GM23338 (cell line): ENCODE measurements at regions not wholly inside any gene's neighbourhood (a gene's known extent, or its start where the extent isn't known, plus 50 kb on each side); places are given as distances from the start of the nearest gene placed in this dataset.

Experiments used
- ATAC-seq: fragments of 200-7000 bp; cut with Tn5 transposase; 3 replicates; pipeline ENCODE4 v1.9.1; 2020
- DNase-seq: peaks from one replicate; pipeline ENCODE4 v3.0.0-alpha.2; 2015; ENCODE audit warnings: low spot score
- H2AFZ ChIP-seq: fragments of 200-600 bp; sonication (generic); 2 replicates; pipeline ENCODE4 v1.8.0; 2016; ENCODE audit warnings: antibody characterized with exemption, mild to moderate bottlenecking, moderate library complexity
- H3F3A ChIP-seq: fragments of 200-600 bp; sonication (generic); replicated peaks from 2 replicates; pipeline ENCODE4 v1.8.0; 2017; ENCODE audit warnings: antibody characterized with exemption, mixed run types, low read depth
- H3K27ac ChIP-seq: fragments of 200-600 bp; sonication (generic); 2 replicates; pipeline ENCODE4 v1.6.1; 2016; ENCODE audit warnings: low read depth
- H3K27me3 ChIP-seq: fragments of 200-600 bp; sonication (generic); 2 replicates; pipeline ENCODE4 v1.8.0; 2016; ENCODE audit warnings: mild to moderate bottlenecking, mixed run types, moderate library complexity; ENCODE audit not compliant: insufficient read depth
- H3K36me3 ChIP-seq: fragments of 200-600 bp; sonication (generic); 2 replicates; pipeline ENCODE4 v1.8.0; 2016; ENCODE audit warnings: mild to moderate bottlenecking; ENCODE audit not compliant: insufficient read depth
- H3K4me1 ChIP-seq: fragments of 200-600 bp; sonication (generic); 2 replicates; pipeline ENCODE4 v1.8.0; 2016; ENCODE audit warnings: mild to moderate bottlenecking, moderate library complexity; ENCODE audit not compliant: insufficient read depth
- H3K4me2 ChIP-seq: fragments of 200-600 bp; sonication (generic); 2 replicates; pipeline ENCODE4 v1.7.1; 2017; ENCODE audit warnings: mixed run types
- H3K4me3 ChIP-seq: fragments of 200-600 bp; sonication (generic); 2 replicates; pipeline ENCODE4 v1.6.1; 2016; ENCODE audit warnings: mixed run types
- H3K79me2 ChIP-seq: fragments of 200-600 bp; sonication (generic); replicated peaks from 2 replicates; pipeline ENCODE4 v1.8.0; 2017; ENCODE audit warnings: mild to moderate bottlenecking; ENCODE audit not compliant: insufficient read depth
- H3K9me2 ChIP-seq: fragments of 200-600 bp; sonication (generic); 2 replicates; pipeline ENCODE4 v1.8.0; 2017; ENCODE audit not compliant: insufficient read depth
- H4K20me1 ChIP-seq: fragments of 200-600 bp; sonication (generic); replicated peaks from 2 replicates; pipeline ENCODE4 v1.8.0; 2017; ENCODE audit warnings: mild to moderate bottlenecking; ENCODE audit not compliant: insufficient read depth
- H3K27ac Mint-ChIP-seq: 2 replicates; pipeline ENCODE4 v1.8.0; 2020; ENCODE audit warnings: inconsistent platforms, mild to moderate bottlenecking, moderate library complexity, mixed read lengths
- H3K27me3 Mint-ChIP-seq: 3 replicates; pipeline ENCODE4 v1.8.0; 2022; ENCODE audit warnings: low read depth, mild to moderate bottlenecking, moderate library complexity, mixed read lengths, inconsistent platforms; ENCODE audit not compliant: insufficient read depth, poor library complexity
- H3K36me3 Mint-ChIP-seq: 3 replicates; pipeline ENCODE4 v1.8.0; 2021; ENCODE audit warnings: low read depth, mild to moderate bottlenecking, inconsistent platforms, moderate library complexity, mixed read lengths
- H3K4me1 Mint-ChIP-seq: 3 replicates; pipeline ENCODE4 v1.8.0; 2020; ENCODE audit warnings: mild to moderate bottlenecking, inconsistent platforms, mixed read lengths
- H3K4me3 Mint-ChIP-seq: 3 replicates; pipeline ENCODE4 v1.8.0; 2021; ENCODE audit warnings: moderate library complexity, mild to moderate bottlenecking, inconsistent platforms, mixed read lengths
- H3K9me3 Mint-ChIP-seq: 3 replicates; pipeline ENCODE4 v1.8.0; 2020; ENCODE audit warnings: moderate library complexity, mild to moderate bottlenecking, inconsistent platforms, mixed read lengths
- CREB1 ChIP-seq: fragments of 250-450 bp; sonication (Bioruptor Pico); IDR thresholded peaks from 2 replicates; pipeline ENCODE4 v1.5.0; 2020; ENCODE audit warnings: low read depth, mild to moderate bottlenecking, moderate library complexity
- ETS1 ChIP-seq: IDR thresholded peaks from 2 replicates; pipeline ENCODE4 v1.6.1; 2016; ENCODE audit warnings: antibody characterized with exemption
- EZH2 ChIP-seq: fragments of 200-600 bp; sonication (generic); IDR thresholded peaks from one replicate; pipeline ENCODE4 v1.8.0; 2017; ENCODE audit warnings: antibody characterized with exemption, mild to moderate bottlenecking, low read depth; ENCODE audit not compliant: unreplicated experiment
- EZH2phosphoT487 ChIP-seq: fragments of 200-600 bp; sonication (generic); IDR thresholded peaks from one replicate; pipeline ENCODE4 v1.8.1; 2018; ENCODE audit warnings: antibody characterized with exemption; ENCODE audit not compliant: unreplicated experiment
- JUNB ChIP-seq: IDR thresholded peaks from one replicate; pipeline ENCODE4 v1.6.1; 2016; ENCODE audit warnings: antibody characterized with exemption; ENCODE audit not compliant: unreplicated experiment
- NANOG ChIP-seq: IDR thresholded peaks from 2 replicates; pipeline ENCODE4 v1.6.1; 2016; ENCODE audit warnings: antibody characterized with exemption, borderline replicate concordance
- POLR2AphosphoS5 ChIP-seq: IDR thresholded peaks from 2 replicates; pipeline ENCODE4 v1.6.1; 2016; ENCODE audit warnings: antibody characterized with exemption, low read depth
- REST ChIP-seq: IDR thresholded peaks from one replicate; pipeline ENCODE4 v1.6.1; 2018; ENCODE audit warnings: antibody characterized with exemption; ENCODE audit not compliant: unreplicated experiment
- STAT1 ChIP-seq: IDR thresholded peaks from one replicate; pipeline ENCODE4 v1.6.1; 2016; ENCODE audit warnings: antibody characterized with exemption; ENCODE audit not compliant: unreplicated experiment
- ZNF331 ChIP-seq: fragments of 250-450 bp; sonication (Bioruptor Pico); IDR thresholded peaks from 2 replicates; pipeline ENCODE4 v1.5.0; 2020; ENCODE audit warnings: low read depth, mild to moderate bottlenecking, moderate library complexity
- ZNF462 ChIP-seq: fragments of 250-450 bp; sonication (Bioruptor Pico); IDR thresholded peaks from 2 replicates; pipeline ENCODE4 v1.5.0; 2020; ENCODE audit warnings: mild to moderate bottlenecking, moderate library complexity

- Mint-ChIP-seq H3K4me3 (no peak overlapping the region), H3K9me3 (no peaks in the 10 kb centered on the region; the same call in 2 of the 3 replicates), H3K36me3 (no peaks in the 10 kb centered on the region), H3K27ac (no peak overlapping the region), H3K27me3 (no peaks in the 10 kb centered on the region), H3K4me1 (no peaks in the 10 kb centered on the region; the same call in 2 of the 3 replicates)
- Histone ChIP-seq H3K4me1 (no peaks in the 10 kb centered on the region), H3K4me3 (no peak overlapping the region), H3K27ac (no peak overlapping the region), H3K4me2 (no peak overlapping the region), H3K9me2 (peaks cover 7% of the 10 kb centered on the region), H3K27me3 (no peaks in the 10 kb centered on the region), H2AFZ (peak overlapping the region; percentile 83), H3F3A (no peaks in the 10 kb centered on the region), H3K79me2 (no peaks in the 10 kb centered on the region), H4K20me1 (no peaks in the 10 kb centered on the region), H3K36me3 (no peaks in the 10 kb centered on the region)
- ATAC-seq: peak; percentile 74
- TF ChIP-seq JUNB (no peak), ZNF331 (no peak), ZNF462 (CRISPR knock-in tag) (no peak), STAT1 (no peak)
- peak; percentile 8 for DNase-seq
Observed at GRCh38 chr18:22783662-22784076, 149.5 kb upstream of the RBBP8 start.

GRCh38 chr18:22789052-22789451, 144.1 kb upstream of the RBBP8 start:
- H3K9me2 ChIP-seq: peaks cover 4% of the 10 kb centered on the region
- no peak overlapping the region for H3K4me3 ChIP-seq
- H3K4me2 ChIP-seq: no peak overlapping the region
- H3K27ac Mint-ChIP-seq: no peak overlapping the region
- H3K4me1 Mint-ChIP-seq: no peaks in the 10 kb centered on the region; the same call in 2 of the 3 replicates
- H3K36me3 Mint-ChIP-seq: no peaks in the 10 kb centered on the region
- ATAC-seq: no peak
- no peaks in the 10 kb centered on the region; the same call in 2 of the 3 replicates for H3K9me3 Mint-ChIP-seq
- no peaks in the 10 kb centered on the region for H3K4me1 ChIP-seq
- H3K36me3 ChIP-seq: no peaks in the 10 kb centered on the region
- no peak overlapping the region for H3K27ac ChIP-seq
- no peak overlapping the region for H2AFZ ChIP-seq
- peaks cover 3% of the 10 kb centered on the region for H3K27me3 Mint-ChIP-seq
- H3K79me2 ChIP-seq: no peaks in the 10 kb centered on the region
- no peaks in the 10 kb centered on the region for H3K27me3 ChIP-seq
- no peak for DNase-seq
- no peak for TF ChIP-seq ZNF331
- TF ChIP-seq POLR2AphosphoS5: no peak
- no peak for TF ChIP-seq ETS1
- no peak for TF ChIP-seq STAT1
- no peak for TF ChIP-seq EZH2phosphoT487
- TF ChIP-seq NANOG: no peak
- TF ChIP-seq REST: no peak
- no peak for TF ChIP-seq EZH2
- TF ChIP-seq CREB1 (CRISPR knock-in tag): no peak
- no peak overlapping the region for H3K4me3 Mint-ChIP-seq
- no peaks in the 10 kb centered on the region for H3F3A ChIP-seq
- H4K20me1 ChIP-seq: no peaks in the 10 kb centered on the region
